ENCODE measurements at regions not wholly inside any gene's neighbourhood (a gene's known extent, or its start where the extent isn't known, plus 50 kb on each side); places are given as distances from the start of the nearest gene placed in this dataset.

DNA sequence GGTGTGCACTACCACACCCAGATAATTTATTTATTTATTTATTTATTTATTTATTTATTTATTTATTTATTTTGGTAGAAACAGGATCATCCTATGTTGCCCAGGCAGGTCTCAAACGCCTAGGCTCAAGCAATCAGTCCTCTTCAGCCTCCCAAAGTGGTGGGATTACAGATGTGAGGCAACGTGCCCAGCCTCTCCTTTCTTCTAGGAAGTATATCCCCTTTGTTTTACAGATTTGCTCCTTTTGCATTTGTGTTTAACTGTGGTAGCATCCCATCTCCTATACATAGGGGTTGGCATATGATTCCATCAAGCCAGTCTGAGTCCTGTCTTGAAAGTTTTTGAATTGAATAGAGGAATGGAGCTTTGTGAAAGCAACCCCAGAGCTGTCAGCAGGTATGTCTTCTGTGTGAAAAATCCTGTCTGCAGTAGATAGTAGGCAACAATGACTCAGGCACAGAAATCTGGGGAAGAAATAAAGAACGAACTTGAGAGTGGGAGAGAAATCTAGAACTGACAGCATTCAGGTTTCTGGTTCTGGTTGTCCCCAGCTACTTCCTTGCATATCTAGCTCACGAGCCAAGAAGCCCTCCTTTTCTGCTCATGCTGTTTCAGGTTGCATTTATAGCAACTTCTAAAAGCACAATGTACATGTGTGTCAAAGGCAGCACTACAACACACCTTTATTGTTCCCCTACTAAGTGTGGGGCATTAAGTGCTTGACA is 113.7 kb upstream of the LSM6 start:
- TF ChIP-seq, protein P1, sequence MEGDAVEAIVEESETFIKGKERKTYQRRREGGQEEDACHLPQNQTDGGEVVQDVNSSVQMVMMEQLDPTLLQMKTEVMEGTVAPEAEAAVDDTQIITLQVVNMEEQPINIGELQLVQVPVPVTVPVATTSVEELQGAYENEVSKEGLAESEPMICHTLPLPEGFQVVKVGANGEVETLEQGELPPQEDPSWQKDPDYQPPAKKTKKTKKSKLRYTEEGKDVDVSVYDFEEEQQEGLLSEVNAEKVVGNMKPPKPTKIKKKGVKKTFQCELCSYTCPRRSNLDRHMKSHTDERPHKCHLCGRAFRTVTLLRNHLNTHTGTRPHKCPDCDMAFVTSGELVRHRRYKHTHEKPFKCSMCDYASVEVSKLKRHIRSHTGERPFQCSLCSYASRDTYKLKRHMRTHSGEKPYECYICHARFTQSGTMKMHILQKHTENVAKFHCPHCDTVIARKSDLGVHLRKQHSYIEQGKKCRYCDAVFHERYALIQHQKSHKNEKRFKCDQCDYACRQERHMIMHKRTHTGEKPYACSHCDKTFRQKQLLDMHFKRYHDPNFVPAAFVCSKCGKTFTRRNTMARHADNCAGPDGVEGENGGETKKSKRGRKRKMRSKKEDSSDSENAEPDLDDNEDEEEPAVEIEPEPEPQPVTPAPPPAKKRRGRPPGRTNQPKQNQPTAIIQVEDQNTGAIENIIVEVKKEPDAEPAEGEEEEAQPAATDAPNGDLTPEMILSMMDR (IDR thresholded peaks at IDR 0.05; ENCODE audit: low read depth, low read length): no peak
- no peak for TF ChIP-seq POLR2A (IDR thresholded peaks at IDR 0.05; ENCODE audit: extremely low read depth, insufficient read length)

Measured in NB4 (cell line).